GM19372 (cell line): ENCODE measurements at regions not wholly inside any gene's neighbourhood (a gene's known extent, or its start where the extent isn't known, plus 50 kb on each side); places are given as distances from the start of the nearest gene placed in this dataset.

Source experiments
- ATAC-seq: cut with Tn5 transposase; IDR thresholded peaks from one replicate; pipeline ENCODE4 v1.9.1; 2021; ENCODE audit warnings: mild to moderate bottlenecking, low read depth, moderate library complexity; ENCODE audit not compliant: unreplicated experiment

GRCh38 chr4:106471151-106471550 lies 102.6 kb upstream of the GIMD1 start:
- ATAC-seq, result no peak

DNA sequence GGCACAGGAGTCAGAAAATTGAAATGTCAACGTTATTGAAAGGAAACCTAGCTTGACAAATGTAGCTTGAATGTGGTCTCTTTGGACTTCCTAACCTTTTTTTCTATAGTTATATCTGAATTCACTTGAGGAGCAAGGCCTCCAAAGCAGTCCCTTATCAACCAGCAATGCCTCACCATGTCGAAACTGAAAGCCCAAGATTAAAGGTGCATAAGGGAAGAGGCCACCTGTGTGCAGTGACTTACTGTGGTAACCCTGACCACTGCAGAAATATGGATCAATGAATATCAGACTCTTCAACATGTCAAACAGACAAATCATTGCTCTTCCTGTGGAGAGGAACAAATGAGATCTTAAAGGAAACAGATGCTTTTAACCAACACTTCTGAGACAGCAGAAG lies 95.0 kb upstream of the GIMD1 start:
- ATAC-seq, result no peak

- no peak for ATAC-seq
Measured at GRCh38 chr4:106454581-106454980, 86.0 kb upstream of the GIMD1 start.

- ATAC-seq, result no peak
Measured at GRCh38 chr4:106454021-106454420, 85.4 kb upstream of the GIMD1 start.

- no peak for ATAC-seq
Measured at GRCh38 chr4:106451091-106451490, 82.5 kb upstream of the GIMD1 start.

- ATAC-seq, result no peak
Measured at GRCh38 chr4:106450249-106450648, 81.7 kb upstream of the GIMD1 start.

DNA sequence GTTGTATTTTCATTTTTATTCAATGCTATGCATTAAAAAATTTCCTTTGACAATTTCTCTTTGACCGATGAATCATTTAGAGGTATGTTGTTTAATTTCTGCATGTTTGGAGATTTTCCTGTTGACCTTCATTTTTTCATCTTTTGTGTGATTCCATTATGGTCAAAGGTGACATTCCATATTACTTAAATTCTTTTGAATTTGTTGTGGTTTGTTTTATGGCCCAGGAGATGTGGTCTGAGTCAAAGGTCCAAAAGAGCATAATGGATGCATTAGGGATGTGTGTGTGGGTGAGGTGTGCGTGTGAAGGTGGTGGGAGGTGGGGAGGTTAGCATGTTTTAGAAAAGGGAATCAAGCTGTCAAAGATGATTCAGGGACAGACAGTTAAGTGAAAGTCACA lies 76.0 kb upstream of the GIMD1 start:
- no peak for ATAC-seq

GRCh38 chr4:106430797-106431196 lies 62.2 kb upstream of the GIMD1 start:
- no peak for ATAC-seq

DNA sequence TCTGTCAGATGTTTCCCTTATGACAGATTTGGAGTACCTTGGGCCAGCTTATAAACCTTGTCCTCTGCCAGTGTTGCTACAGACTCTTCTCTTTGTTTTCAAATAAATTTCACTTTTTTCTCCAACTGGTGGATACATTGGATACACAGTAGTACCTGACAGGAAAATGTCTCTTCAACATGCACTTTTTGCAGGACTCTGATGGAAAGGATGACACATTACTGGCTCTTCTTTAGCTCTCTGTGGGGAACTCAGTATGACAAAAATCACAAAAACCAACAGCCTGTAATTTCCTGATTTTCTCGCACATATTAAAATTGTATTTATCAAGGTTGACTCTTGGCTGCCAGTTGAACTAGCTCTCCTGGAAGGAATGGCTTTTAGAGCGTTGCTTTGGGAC lies 61.3 kb upstream of the GIMD1 start:
- no peak for ATAC-seq

DNA sequence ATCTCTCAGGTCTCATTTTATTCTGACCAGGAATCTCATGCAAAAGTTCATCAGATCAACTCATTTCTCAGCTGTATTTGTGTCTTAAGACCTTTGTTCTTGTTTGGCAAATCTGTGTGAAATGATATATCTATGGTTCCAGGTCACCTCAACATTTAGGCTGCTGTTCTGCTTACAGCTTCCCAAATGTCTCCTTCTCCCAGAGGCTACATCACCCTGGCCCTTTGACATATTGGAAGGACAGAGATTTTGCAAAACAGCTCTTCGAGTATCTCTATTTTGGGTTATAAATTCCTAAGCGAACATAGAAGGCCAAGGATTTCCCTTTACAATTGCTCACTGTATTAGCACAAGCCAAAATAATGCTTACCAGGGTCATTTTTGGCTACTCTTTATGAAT lies 57.5 kb upstream of the GIMD1 start:
- ATAC-seq, result no peak

- ATAC-seq, result no peak
Measured at GRCh38 chr4:106425576-106425975, 57.0 kb upstream of the GIMD1 start.

DNA sequence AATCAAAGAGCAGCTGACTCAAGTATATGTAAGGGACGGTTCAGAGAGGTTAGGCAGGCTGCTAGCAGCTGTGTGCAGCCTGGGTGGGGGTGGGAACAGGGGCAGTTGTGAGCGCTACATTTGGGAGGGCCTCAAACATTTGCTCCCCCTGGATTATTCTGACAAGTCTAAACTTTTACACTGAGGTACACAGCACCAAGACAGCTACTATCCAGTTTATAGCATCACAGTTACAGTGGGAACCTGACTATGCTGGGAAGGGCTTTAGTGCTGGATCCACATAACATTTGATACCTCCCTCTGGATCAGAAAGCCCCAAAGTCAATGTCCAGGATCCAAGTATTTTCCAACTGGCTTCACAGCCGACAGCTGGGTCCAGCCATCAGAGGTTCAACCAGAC lies 55.8 kb upstream of the GIMD1 start:
- ATAC-seq, result no peak

DNA sequence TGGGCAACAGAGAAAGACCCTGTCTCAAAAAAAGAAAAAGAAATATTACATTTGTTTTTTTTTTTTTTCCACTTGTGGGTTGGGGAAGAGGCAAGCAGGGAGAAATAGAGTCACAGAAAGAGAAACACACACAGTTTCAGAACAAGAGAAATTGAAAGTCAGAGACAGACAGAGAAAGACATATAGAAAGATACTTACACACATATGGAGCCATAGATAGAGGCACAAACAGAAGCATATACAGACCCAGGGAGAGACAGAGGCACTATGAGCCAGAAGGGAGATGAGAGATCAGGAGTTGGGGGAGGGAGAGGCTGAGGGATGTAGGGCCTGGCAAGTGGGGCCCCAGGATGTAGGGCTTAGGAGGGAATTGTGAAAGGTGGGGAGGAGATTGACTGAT lies 55.2 kb upstream of the GIMD1 start:
- ATAC-seq, result no peak

- no peak for ATAC-seq
Measured at GRCh38 chr4:106422766-106423165, 54.2 kb upstream of the GIMD1 start.

DNA sequence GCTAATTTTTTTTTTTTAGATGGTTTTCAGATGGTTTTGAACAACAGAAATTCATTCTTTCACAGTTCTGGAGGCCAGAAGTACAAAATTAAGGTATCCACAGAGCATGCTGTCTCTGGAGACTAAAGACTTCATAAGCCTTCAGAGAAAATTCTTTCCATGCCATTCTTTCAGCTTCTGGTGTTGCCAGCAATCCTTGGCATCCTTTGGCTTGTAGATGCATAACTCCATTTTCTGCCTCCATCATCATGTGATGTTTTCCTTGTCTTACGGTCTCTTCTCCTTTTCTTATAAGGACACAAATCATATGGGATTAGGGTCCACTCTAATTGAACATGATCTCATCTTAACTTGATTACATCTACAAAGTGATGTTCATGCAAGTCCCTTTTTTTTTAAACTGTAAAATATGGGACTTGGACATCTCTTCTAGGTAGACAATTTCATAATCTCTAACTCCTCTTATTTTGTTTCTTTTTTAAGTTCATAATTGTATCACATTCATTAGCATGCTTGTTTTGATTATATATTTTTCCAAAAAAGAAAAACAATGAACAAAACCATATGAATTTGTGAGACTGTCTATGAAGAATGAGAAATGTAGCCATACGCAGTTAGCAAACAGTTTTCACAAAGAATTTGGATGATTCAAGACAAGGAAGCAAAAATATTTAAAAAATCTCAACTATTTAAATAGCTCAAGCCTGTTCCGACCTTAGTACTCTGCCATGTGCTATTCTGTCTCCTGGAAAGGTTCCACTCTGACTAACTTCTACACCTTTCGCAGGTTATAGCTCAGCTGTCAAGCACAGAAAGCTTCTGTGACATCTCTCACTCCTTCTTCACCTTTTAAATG lies 53.1 kb upstream of the GIMD1 start:
- no peak for ATAC-seq

GRCh38 chr4:106418444-106418843 lies 49.9 kb upstream of the GIMD1 start:
- ATAC-seq, result no peak
